Activated naive CD4-positive, alpha-beta T cell treated with anti-CD3 and anti-CD28 coated beads, Interleukin-2, amount 10 ng/mL, durations not matched to agents 7 days and 5 days (primary cell): ENCODE measurements at regions not wholly inside any gene's neighbourhood (a gene's known extent, or its start where the extent isn't known, plus 50 kb on each side); places are given as distances from the start of the nearest gene placed in this dataset.

ENCODE experiments used
- CTCF ChIA-PET: fragments of 350-600 bp; sonication (Branson Sonifier 250); formaldehyde crosslinking; loops from one replicate; lab custom pipeline; 2021; ENCODE audit warnings: antibody characterized with exemption; lab: Charles Lee
- DNase-seq: peaks from one replicate; pipeline ENCODE4 v3.0.0-alpha.2; 2020
- H3K27ac Mint-ChIP-seq: one replicate; pipeline ENCODE4 v1.8.0; 2021; ENCODE audit warnings: mild to moderate bottlenecking, moderate library complexity, mixed read lengths
- H3K27me3 Mint-ChIP-seq: one replicate; pipeline ENCODE4 v1.8.0; 2021; ENCODE audit warnings: mild to moderate bottlenecking, mixed read lengths
- H3K36me3 Mint-ChIP-seq: one replicate; pipeline ENCODE4 v1.8.0; 2021; ENCODE audit warnings: mixed read lengths
- H3K4me1 Mint-ChIP-seq: one replicate; pipeline ENCODE4 v1.8.0; 2021; ENCODE audit warnings: mixed read lengths
- H3K4me3 Mint-ChIP-seq: one replicate; pipeline ENCODE4 v1.8.0; 2021; ENCODE audit warnings: mild to moderate bottlenecking, moderate library complexity, mixed read lengths
- H3K9me3 Mint-ChIP-seq: one replicate; pipeline ENCODE4 v1.8.0; 2021; ENCODE audit warnings: mixed read lengths

- Mint-ChIP-seq H3K4me1 (no peaks in the 10 kb centered on the region), H3K27me3 (no peaks in the 10 kb centered on the region), H3K4me3 (no peak overlapping the region), H3K27ac (no peak overlapping the region), H3K9me3 (peaks cover 3% of the 10 kb centered on the region), H3K36me3 (no peaks in the 10 kb centered on the region)
- DNase-seq = no peak
- CTCF ChIA-PET = no interaction called here
These were observed 113.1 kb upstream of the RGS18 start for GRCh38 chr1:192045131-192045530.

DNA sequence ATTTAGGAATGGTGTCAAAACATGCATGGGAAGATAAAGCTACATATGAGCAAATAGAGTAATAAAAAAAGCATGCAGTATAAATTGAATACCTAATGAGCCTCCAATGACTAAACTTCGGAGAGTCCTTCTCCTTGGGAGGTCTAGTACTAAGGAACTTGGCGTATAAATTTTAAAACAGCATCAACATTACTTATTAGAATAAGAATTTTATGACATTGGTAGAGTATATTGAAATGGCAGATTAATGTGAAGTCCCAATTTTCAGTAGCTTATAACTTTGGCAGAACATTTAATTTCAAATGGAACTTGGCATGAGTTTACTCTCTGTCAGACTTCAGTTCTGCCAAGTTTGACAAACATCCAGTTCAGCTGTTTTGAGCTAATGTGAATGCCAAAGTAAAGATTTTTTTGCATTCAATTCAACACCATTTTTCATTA lies 104.7 kb upstream of the RGS18 start:
- CTCF ChIA-PET = no interaction called here
- Mint-ChIP-seq H3K27ac (no peak overlapping the region), H3K27me3 (no peaks in the 10 kb centered on the region), H3K9me3 (no peaks in the 10 kb centered on the region), H3K4me1 (no peaks in the 10 kb centered on the region), H3K4me3 (no peak overlapping the region), H3K36me3 (no peaks in the 10 kb centered on the region)
- no peak for DNase-seq

DNA sequence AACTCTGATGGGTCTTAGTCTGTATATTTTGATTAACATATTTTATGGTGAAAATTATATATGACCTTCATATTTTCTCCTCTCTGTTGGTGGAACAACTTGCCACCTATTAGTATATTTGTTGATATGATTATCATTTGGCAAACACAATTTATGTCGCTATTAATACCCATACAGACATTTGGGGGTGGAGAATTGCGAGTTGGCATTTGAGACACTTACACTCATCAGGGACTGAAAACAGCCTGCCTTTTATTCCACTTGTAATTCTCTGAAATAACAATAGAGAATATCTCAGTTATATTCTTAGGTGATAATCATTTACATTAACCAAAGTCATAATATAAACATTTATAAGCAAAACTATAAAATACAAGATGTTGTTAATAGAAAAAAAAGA lies 100.5 kb upstream of the RGS18 start:
- H3K9me3 Mint-ChIP-seq = no peaks in the 10 kb centered on the region
- H3K4me3 Mint-ChIP-seq = no peak overlapping the region
- no peak for DNase-seq
- CTCF ChIA-PET = no interaction called here
- H3K27me3 Mint-ChIP-seq = no peaks in the 10 kb centered on the region
- H3K27ac Mint-ChIP-seq = no peak overlapping the region
- H3K36me3 Mint-ChIP-seq = no peaks in the 10 kb centered on the region
- H3K4me1 Mint-ChIP-seq = no peaks in the 10 kb centered on the region

DNA sequence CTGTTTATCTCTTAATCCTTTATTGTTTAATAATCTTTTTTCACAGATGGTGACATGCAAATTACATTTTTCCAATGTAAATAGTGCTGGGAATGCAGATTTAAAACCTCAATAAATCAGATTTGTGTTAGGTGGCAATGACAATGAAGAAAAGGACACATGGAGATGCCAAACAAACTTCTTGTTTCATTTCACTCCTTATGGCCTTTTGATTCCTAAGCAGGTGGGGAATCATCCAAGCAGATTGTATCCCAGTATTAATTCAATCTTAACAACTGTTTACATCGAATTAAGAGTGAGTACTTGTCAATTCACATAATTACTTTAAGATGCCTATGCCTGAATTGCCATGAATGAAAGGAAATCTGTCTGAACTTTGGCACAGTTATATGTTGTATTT lies 98.9 kb upstream of the RGS18 start:
- H3K36me3 Mint-ChIP-seq = no peaks in the 10 kb centered on the region
- CTCF ChIA-PET = no interaction called here
- H3K27ac Mint-ChIP-seq = no peak overlapping the region
- DNase-seq = no peak
- H3K4me1 Mint-ChIP-seq = no peaks in the 10 kb centered on the region
- H3K27me3 Mint-ChIP-seq = no peaks in the 10 kb centered on the region
- no peaks in the 10 kb centered on the region for H3K9me3 Mint-ChIP-seq
- no peak overlapping the region for H3K4me3 Mint-ChIP-seq

GRCh38 chr1:192061556-192061955 lies 96.7 kb upstream of the RGS18 start:
- CTCF ChIA-PET = no interaction called here
- no peak overlapping the region for H3K27ac Mint-ChIP-seq
- no peak for DNase-seq
- H3K4me1 Mint-ChIP-seq = no peaks in the 10 kb centered on the region
- H3K9me3 Mint-ChIP-seq = no peaks in the 10 kb centered on the region
- no peaks in the 10 kb centered on the region for H3K36me3 Mint-ChIP-seq
- no peaks in the 10 kb centered on the region for H3K27me3 Mint-ChIP-seq
- no peak overlapping the region for H3K4me3 Mint-ChIP-seq

- DNase-seq = no peak
- Mint-ChIP-seq H3K27ac (no peak overlapping the region), H3K4me3 (no peak overlapping the region), H3K27me3 (no peaks in the 10 kb centered on the region), H3K4me1 (no peaks in the 10 kb centered on the region), H3K36me3 (no peaks in the 10 kb centered on the region), H3K9me3 (no peaks in the 10 kb centered on the region)
- CTCF ChIA-PET = no interaction called here
These were observed 93.2 kb upstream of the RGS18 start for GRCh38 chr1:192065087-192065486.

DNA sequence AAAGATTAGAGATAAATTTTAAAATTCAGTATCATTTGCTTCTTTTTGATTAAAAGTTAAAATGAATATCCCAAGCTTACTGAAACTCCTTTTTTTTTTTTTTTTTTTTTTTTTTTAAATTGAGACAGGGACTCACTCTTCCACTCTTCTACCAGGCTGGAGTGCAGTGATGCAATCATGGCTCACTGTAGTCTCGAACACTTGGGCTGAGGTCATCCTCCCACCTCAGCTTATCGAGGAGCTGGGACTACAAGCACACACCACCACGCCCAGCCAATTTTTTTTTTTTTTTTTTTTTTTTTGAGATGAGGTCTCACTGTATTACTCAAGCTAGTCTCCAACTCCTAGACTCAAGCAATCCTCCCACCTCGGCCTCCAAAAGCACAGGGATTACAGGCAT lies 92.1 kb upstream of the RGS18 start:
- H3K27me3 Mint-ChIP-seq = no peaks in the 10 kb centered on the region
- no peak overlapping the region for H3K4me3 Mint-ChIP-seq
- no peak for DNase-seq
- no peak overlapping the region for H3K27ac Mint-ChIP-seq
- no peaks in the 10 kb centered on the region for H3K4me1 Mint-ChIP-seq
- no peaks in the 10 kb centered on the region for H3K36me3 Mint-ChIP-seq
- CTCF ChIA-PET = no interaction called here
- H3K9me3 Mint-ChIP-seq = no peaks in the 10 kb centered on the region

DNA sequence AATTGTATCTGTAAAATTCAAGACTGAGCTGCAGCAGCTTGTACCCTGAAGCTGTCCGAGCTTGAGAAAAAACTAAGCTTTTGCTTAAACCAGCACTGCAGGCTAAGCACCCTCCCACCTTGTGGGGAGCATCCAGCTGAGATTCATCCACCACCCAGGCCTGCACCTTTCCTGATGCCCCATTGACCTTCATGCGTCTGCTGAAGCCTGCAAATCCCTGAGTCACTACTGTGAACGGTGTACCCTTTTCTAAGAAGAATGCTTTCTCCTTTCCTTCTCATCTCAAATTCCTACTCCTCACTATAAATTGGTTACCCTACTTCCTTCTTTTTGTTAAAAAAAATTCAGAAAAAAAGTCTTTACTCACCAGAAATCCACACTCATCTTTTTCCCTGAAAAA lies 90.9 kb upstream of the RGS18 start:
- no peaks in the 10 kb centered on the region for H3K4me1 Mint-ChIP-seq
- H3K27ac Mint-ChIP-seq = no peak overlapping the region
- no peak overlapping the region for H3K4me3 Mint-ChIP-seq
- CTCF ChIA-PET = no interaction called here
- no peaks in the 10 kb centered on the region for H3K27me3 Mint-ChIP-seq
- H3K36me3 Mint-ChIP-seq = no peaks in the 10 kb centered on the region
- H3K9me3 Mint-ChIP-seq = no peaks in the 10 kb centered on the region
- DNase-seq = no peak

DNA sequence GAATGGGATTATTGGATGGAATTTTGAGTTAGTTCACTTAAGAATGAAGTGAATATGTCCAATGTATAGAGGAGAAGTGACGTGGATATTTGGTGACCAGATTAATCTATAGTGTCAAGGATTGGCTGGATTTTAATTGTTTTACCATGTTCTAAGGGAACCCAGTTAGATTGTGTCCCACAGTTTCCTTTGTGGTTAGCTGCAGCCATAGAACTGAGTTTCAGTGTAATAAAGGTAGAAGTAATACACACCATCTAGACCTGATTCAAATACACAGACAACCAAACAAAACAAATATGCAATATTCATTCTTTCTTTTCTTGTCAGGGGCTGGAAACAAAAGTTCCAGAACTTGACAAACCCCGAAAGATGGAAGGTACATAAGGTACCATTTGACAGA lies 88.0 kb upstream of the RGS18 start:
- Mint-ChIP-seq H3K4me3 (no peak overlapping the region), H3K27me3 (no peaks in the 10 kb centered on the region), H3K36me3 (no peaks in the 10 kb centered on the region), H3K27ac (no peak overlapping the region), H3K4me1 (no peaks in the 10 kb centered on the region), H3K9me3 (no peaks in the 10 kb centered on the region)
- CTCF ChIA-PET = no interaction called here
- no peak for DNase-seq

DNA sequence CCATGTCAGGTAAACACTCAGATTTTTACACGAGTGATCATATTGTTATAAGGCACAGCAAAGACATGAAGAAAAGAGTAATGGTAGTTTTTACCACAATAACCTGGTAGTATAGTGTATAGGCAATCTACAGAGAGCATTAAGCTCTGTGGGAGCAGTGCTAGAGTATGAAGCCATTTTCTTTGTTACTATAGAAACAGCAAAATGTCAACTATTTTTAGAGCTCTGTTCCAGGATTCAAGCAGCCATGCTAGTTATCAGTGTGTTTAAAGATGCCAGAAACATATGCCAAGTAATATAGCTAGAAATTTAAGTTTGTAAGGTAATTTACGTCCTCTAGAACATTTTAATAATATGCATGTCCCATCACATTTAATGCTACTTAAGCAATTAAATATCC lies 77.6 kb upstream of the RGS18 start:
- H3K27ac Mint-ChIP-seq = no peak overlapping the region
- H3K27me3 Mint-ChIP-seq = no peaks in the 10 kb centered on the region
- no peaks in the 10 kb centered on the region for H3K4me1 Mint-ChIP-seq
- CTCF ChIA-PET = no interaction called here
- H3K36me3 Mint-ChIP-seq = no peaks in the 10 kb centered on the region
- H3K4me3 Mint-ChIP-seq = no peak overlapping the region
- no peaks in the 10 kb centered on the region for H3K9me3 Mint-ChIP-seq
- no peak for DNase-seq

DNA sequence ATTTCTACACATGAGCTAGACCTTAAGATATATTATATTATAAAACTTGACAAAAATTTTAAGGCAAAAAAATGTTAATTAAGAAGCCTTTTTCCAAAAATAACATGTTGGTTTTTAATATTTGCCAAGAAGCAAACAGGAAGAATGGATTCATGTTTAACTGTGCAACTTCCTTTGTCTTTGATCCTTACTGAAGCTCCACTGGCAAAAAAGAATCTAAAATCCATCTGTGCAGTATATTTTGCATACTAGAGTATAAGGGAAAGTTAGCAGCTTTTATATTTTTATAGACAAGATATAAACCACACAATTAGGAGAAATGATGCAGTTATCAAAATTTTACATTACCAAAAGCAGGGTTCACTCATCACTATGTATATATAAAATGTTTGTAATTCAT lies 76.9 kb upstream of the RGS18 start:
- no peak for DNase-seq
- H3K4me1 Mint-ChIP-seq = no peaks in the 10 kb centered on the region
- H3K36me3 Mint-ChIP-seq = no peaks in the 10 kb centered on the region
- H3K9me3 Mint-ChIP-seq = no peaks in the 10 kb centered on the region
- H3K4me3 Mint-ChIP-seq = no peak overlapping the region
- H3K27me3 Mint-ChIP-seq = no peaks in the 10 kb centered on the region
- H3K27ac Mint-ChIP-seq = no peak overlapping the region
- CTCF ChIA-PET = no interaction called here

- Mint-ChIP-seq H3K36me3 (no peaks in the 10 kb centered on the region), H3K4me3 (no peak overlapping the region), H3K27me3 (no peaks in the 10 kb centered on the region), H3K9me3 (no peaks in the 10 kb centered on the region), H3K27ac (no peak overlapping the region), H3K4me1 (no peaks in the 10 kb centered on the region)
- DNase-seq = no peak
- CTCF ChIA-PET = no interaction called here
These were observed 71.6 kb upstream of the RGS18 start for GRCh38 chr1:192086644-192087043.

DNA sequence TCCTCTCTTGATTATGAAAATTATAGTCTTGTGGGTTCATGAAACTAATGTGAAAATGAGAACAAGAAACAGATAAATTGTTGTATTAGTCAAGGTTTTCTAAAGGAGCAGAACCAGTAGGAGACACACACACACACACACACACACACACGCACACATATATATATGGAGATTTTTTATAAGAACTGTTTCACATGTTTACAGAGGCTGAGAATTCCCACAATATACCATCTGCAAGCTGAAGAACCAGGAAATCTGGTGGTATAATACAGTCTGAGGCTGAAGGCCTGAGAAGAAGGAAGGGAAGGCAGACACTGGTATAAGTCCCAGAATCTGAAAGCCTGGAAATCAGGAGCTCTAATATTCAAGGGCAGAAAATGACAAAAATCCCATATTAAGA lies 70.9 kb upstream of the RGS18 start:
- no peaks in the 10 kb centered on the region for H3K9me3 Mint-ChIP-seq
- H3K4me1 Mint-ChIP-seq = no peaks in the 10 kb centered on the region
- DNase-seq = no peak
- H3K4me3 Mint-ChIP-seq = no peak overlapping the region
- no peaks in the 10 kb centered on the region for H3K36me3 Mint-ChIP-seq
- H3K27me3 Mint-ChIP-seq = no peaks in the 10 kb centered on the region
- H3K27ac Mint-ChIP-seq = no peak overlapping the region
- CTCF ChIA-PET = no interaction called here

GRCh38 chr1:192088496-192088895 lies 69.8 kb upstream of the RGS18 start:
- Mint-ChIP-seq H3K36me3 (no peaks in the 10 kb centered on the region), H3K27ac (no peak overlapping the region), H3K9me3 (no peaks in the 10 kb centered on the region), H3K4me3 (no peak overlapping the region), H3K27me3 (no peaks in the 10 kb centered on the region), H3K4me1 (no peaks in the 10 kb centered on the region)
- DNase-seq = no peak
- CTCF ChIA-PET = no interaction called here

- DNase-seq = no peak
- Mint-ChIP-seq H3K4me1 (no peaks in the 10 kb centered on the region), H3K27me3 (no peaks in the 10 kb centered on the region), H3K36me3 (no peaks in the 10 kb centered on the region), H3K4me3 (no peak overlapping the region), H3K27ac (no peak overlapping the region), H3K9me3 (peaks cover 3% of the 10 kb centered on the region)
- CTCF ChIA-PET = no interaction called here
These were observed 60.3 kb upstream of the RGS18 start for GRCh38 chr1:192098001-192098400.

- H3K9me3 Mint-ChIP-seq = peaks cover 3% of the 10 kb centered on the region
- CTCF ChIA-PET = no interaction called here
- H3K4me3 Mint-ChIP-seq = no peak overlapping the region
- no peaks in the 10 kb centered on the region for H3K4me1 Mint-ChIP-seq
- H3K36me3 Mint-ChIP-seq = no peaks in the 10 kb centered on the region
- H3K27ac Mint-ChIP-seq = no peak overlapping the region
- H3K27me3 Mint-ChIP-seq = no peaks in the 10 kb centered on the region
- DNase-seq = no peak
These were observed 58.9 kb upstream of the RGS18 start for GRCh38 chr1:192099328-192099727.
